ENCODE measurements at regions not wholly inside any gene's neighbourhood (a gene's known extent, or its start where the extent isn't known, plus 50 kb on each side); places are given as distances from the start of the nearest gene placed in this dataset.

DNA sequence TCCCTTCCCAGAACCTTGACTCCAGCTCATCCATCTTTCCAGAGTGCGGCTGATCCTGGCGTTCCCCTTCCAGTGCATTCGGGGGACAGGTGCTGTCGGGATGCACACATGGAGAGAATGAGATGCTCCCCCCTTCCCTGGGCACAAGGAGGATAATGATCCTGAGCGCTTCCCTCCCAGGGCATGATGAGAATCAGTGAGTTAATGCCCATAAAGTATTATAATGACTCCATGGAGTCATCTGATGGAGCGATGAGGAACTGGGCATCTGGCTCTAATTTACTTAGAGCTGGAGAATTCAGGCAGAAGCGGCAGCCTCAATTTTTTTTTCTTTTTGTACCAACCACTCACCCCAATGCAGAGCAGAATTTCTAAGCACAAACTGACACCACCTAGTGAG, 79.6 kb upstream of the SKOR2 start:
- no peak for TF ChIP-seq RAD21 (IDR thresholded peaks at IDR 0.05; ENCODE audit: low read depth)
- no peak for TF ChIP-seq TAF1 (IDR thresholded peaks at IDR 0.05; ENCODE audit: low read depth)
- TF ChIP-seq NFIC (IDR thresholded peaks at IDR 0.05), result no peak
- TF ChIP-seq TCF12 (IDR thresholded peaks at IDR 0.05; ENCODE audit: low read depth), result no peak
- TF ChIP-seq FOXM1 (IDR thresholded peaks at IDR 0.05; ENCODE audit: borderline replicate concordance, low read depth), result no peak
- TF ChIP-seq, protein P1, sequence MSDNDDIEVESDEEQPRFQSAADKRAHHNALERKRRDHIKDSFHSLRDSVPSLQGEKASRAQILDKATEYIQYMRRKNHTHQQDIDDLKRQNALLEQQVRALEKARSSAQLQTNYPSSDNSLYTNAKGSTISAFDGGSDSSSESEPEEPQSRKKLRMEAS (IDR thresholded peaks at IDR 0.05), result no peak
- no peak for TF ChIP-seq EP300 (IDR thresholded peaks at IDR 0.05; ENCODE audit: borderline replicate concordance)
- no peak for TF ChIP-seq EGR1 (IDR thresholded peaks at IDR 0.05)
- TF ChIP-seq CREB1 (IDR thresholded peaks at IDR 0.05; ENCODE audit: low read depth), result no peak
